ENCODE measurements at regions not wholly inside any gene's neighbourhood (a gene's known extent, or its start where the extent isn't known, plus 50 kb on each side); places are given as distances from the start of the nearest gene placed in this dataset.

DNA sequence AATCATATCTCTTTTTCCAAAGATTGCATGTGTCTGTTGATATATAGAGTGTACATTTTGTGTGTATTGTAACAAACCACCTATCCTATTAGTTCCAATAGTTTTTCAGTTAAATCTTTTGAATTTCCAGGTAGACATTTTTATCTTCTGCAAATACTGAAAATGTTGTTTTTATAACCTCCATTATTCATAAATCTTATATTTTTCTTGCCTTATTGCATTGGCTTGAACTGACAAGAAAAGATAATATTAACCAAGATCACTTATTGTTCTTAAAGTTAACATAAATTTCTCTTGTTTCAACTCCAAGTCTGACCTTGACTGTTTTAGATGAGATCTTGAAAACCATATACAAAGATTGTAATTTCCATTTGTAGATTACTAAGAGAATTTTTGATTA is 251.6 kb downstream of the IRX2 start:
- ChIA-PET POLR2A (ENCODE audit: partially characterized antibody) (no interaction called here), CTCF (ENCODE audit: partially characterized antibody) (no interaction called here)
- no peak overlapping the region for H3K4me3 ChIP-seq (ENCODE audit: extremely low read depth in 1 of 4, insufficient read depth in 2 of 4, low read depth in 3 of 4, low read length in 4 of 4)
- H4K5ac ChIP-seq (ENCODE audit: insufficient read length, low read depth, low read length), result no peak overlapping the region
- H3K4ac ChIP-seq (replicated peaks; ENCODE audit: insufficient read length, low read depth, low read length), result no peak overlapping the region
- no peak for DNase-seq (ENCODE audit: low read depth in 1 of 2, low spot score in 2 of 2)
- no peak overlapping the region for H2BK20ac ChIP-seq (ENCODE audit: low read length)
- H3K4me2 ChIP-seq (ENCODE audit: insufficient read depth in 1 of 2, low read depth in 2 of 2, low read length in 2 of 2), result no peak overlapping the region
- no peak overlapping the region for H3K14ac ChIP-seq (ENCODE audit: insufficient read length)
- H3K9me3 ChIP-seq (ENCODE audit: insufficient read depth in 2 of 2, low read depth in 1 of 2, low read length in 1 of 2), result peaks cover 10 to 19% of the 10 kb centered on the region in 2 experiments; a peak in 3 of 4 replicates
- H3K4me1 ChIP-seq (replicated peaks in 1 of 4; ENCODE audit: control insufficient read depth in 3 of 4, insufficient read depth in 4 of 4, low read length in 3 of 4), result peaks cover 0 to 2% (median 1%) of the 10 kb centered on the region in 4 experiments; a peak in 3 of 7 replicates
- no peak overlapping the region for H3K18ac ChIP-seq (ENCODE audit: extremely low read depth, low read length)
- H2AFZ ChIP-seq (ENCODE audit: low read length), result no peak overlapping the region
- H3K23me2 ChIP-seq (ENCODE audit: low read depth, low read length), result no peaks in the 10 kb centered on the region
- H3K79me1 ChIP-seq (ENCODE audit: low read depth, low read length), result no peaks in the 10 kb centered on the region
- H2BK120ac ChIP-seq (replicated peaks; ENCODE audit: low read depth, low read length), result no peak overlapping the region
- H3K36me3 ChIP-seq (ENCODE audit: control insufficient read depth in 2 of 4, insufficient read depth in 4 of 4, low read length in 3 of 4), result no peaks in the 10 kb centered on the region
- H4K20me1 ChIP-seq (replicated peaks in 1 of 2; ENCODE audit: control insufficient read depth in 1 of 2, insufficient read depth in 2 of 2, low read length in 2 of 2), result no peaks in the 10 kb centered on the region
- no peak overlapping the region for H4K8ac ChIP-seq (ENCODE audit: extremely low read depth, insufficient read depth, low read length)
- TF ChIP-seq POU5F1 (IDR thresholded peaks at IDR 0.05; ENCODE audit: low read depth, low read length) (no peak), GABPA (IDR thresholded peaks at IDR 0.05; ENCODE audit: borderline replicate concordance, insufficient read depth, low read length) (no peak), CTBP2 (IDR thresholded peaks at IDR 0.05; ENCODE audit: borderline replicate concordance, insufficient read depth, insufficient read length, low read length) (no peak), EGR1 (IDR thresholded peaks at IDR 0.05; ENCODE audit: borderline replicate concordance, low read depth, low read length) (no peak), HDAC2 (IDR thresholded peaks at IDR 0.05; ENCODE audit: borderline replicate concordance in 1 of 2, low read depth in 2 of 2, low read length in 2 of 2) (no peak), SUZ12 (IDR thresholded peaks at IDR 0.05; ENCODE audit: low read length) (no peak), GTF2F1 (IDR thresholded peaks at IDR 0.05; ENCODE audit: borderline replicate concordance, low read depth, low read length) (no peak), RAD21 (IDR thresholded peaks at IDR 0.05 in 1 of 2, conservative IDR thresholded peaks at IDR 0.05 in 1 of 2; ENCODE audit: low read depth in 2 of 2, low read length in 2 of 2) (no peak), TAF1 (IDR thresholded peaks at IDR 0.05; ENCODE audit: low read depth, low read length) (no peak), BACH1 (IDR thresholded peaks at IDR 0.05; ENCODE audit: low read length) (no peak), SAP30 (IDR thresholded peaks at IDR 0.05; ENCODE audit: insufficient read depth, insufficient replicate concordance, low read length) (no peak), KDM1A (IDR thresholded peaks at IDR 0.05; ENCODE audit: borderline replicate concordance, low read length) (no peak), POLR2AphosphoS5 (IDR thresholded peaks at IDR 0.05; ENCODE audit: low read depth, low read length) (no peak), CREB1 (IDR thresholded peaks at IDR 0.05) (no peak), KDM5A (IDR thresholded peaks at IDR 0.05; ENCODE audit: low read length) (no peak)
- no peak overlapping the region for H4K91ac ChIP-seq (replicated peaks; ENCODE audit: insufficient read length, low read length)
- no peak overlapping the region for H2BK15ac ChIP-seq (ENCODE audit: low read length)
- no peaks in the 10 kb centered on the region for H3K79me2 ChIP-seq (ENCODE audit: control insufficient read depth in 1 of 2, insufficient read depth in 2 of 2, low read length in 2 of 2)
- H2BK12ac ChIP-seq (ENCODE audit: low read depth, low read length), result no peak overlapping the region
- H2BK5ac ChIP-seq (ENCODE audit: low read depth, low read length), result no peak overlapping the region
- H3K27ac ChIP-seq (ENCODE audit: low read depth, low read length), result no peak overlapping the region
- no peak overlapping the region for H3K9ac ChIP-seq (replicated peaks in 1 of 4; ENCODE audit: extremely low read depth in 1 of 4, low read depth in 3 of 4, low read length in 3 of 4)
- no peak overlapping the region for H3K56ac ChIP-seq (replicated peaks; ENCODE audit: insufficient read length, low read depth, low read length)
- FAIRE-seq, result no peak
- H3K23ac ChIP-seq (ENCODE audit: insufficient read length), result no peak overlapping the region
- no peaks in the 10 kb centered on the region for H3K27me3 ChIP-seq (replicated peaks in 1 of 4; ENCODE audit: control insufficient read depth in 3 of 4, extremely low read depth in 1 of 4, insufficient read depth in 3 of 4, low read length in 3 of 4)
- no peak overlapping the region for H2AK5ac ChIP-seq (ENCODE audit: low read depth, low read length)

Measured in H1 (cell line).